Stimulated activated naive CD8-positive, alpha-beta T cell treated with anti-CD3 and anti-CD28 coated beads, Interleukin-15, Interleukin-2, amounts not matched to agents 100 ng/mL and 50 ng/mL, for 24 hours (primary cell): ENCODE measurements at regions not wholly inside any gene's neighbourhood (a gene's known extent, or its start where the extent isn't known, plus 50 kb on each side); places are given as distances from the start of the nearest gene placed in this dataset.

Experiments
- H3K27ac Mint-ChIP-seq: one replicate; pipeline ENCODE4 v1.8.0; 2021; ENCODE audit warnings: mild to moderate bottlenecking, mixed read lengths
- H3K27me3 Mint-ChIP-seq: one replicate; pipeline ENCODE4 v1.8.0; 2021; ENCODE audit warnings: mixed read lengths
- H3K36me3 Mint-ChIP-seq: one replicate; pipeline ENCODE4 v1.8.0; 2021; ENCODE audit warnings: low read depth, mixed read lengths
- H3K4me1 Mint-ChIP-seq: one replicate; pipeline ENCODE4 v1.8.0; 2021; ENCODE audit warnings: low read depth, mixed read lengths
- H3K4me3 Mint-ChIP-seq: one replicate; pipeline ENCODE4 v1.8.0; 2021; ENCODE audit warnings: mild to moderate bottlenecking, mixed read lengths
- H3K9me3 Mint-ChIP-seq: one replicate; pipeline ENCODE4 v1.8.0; 2021; ENCODE audit warnings: mixed read lengths

- H3K36me3 Mint-ChIP-seq: no peaks in the 10 kb centered on the region
- no peak overlapping the region for H3K4me3 Mint-ChIP-seq
- H3K4me1 Mint-ChIP-seq: no peaks in the 10 kb centered on the region
- H3K27me3 Mint-ChIP-seq: peaks cover 50% of the 10 kb centered on the region
- H3K27ac Mint-ChIP-seq: no peak overlapping the region
- no peaks in the 10 kb centered on the region for H3K9me3 Mint-ChIP-seq
Measured at GRCh38 chr12:53825246-53826081, 73.7 kb upstream of the CISTR start.

- Mint-ChIP-seq H3K9me3 (no peaks in the 10 kb centered on the region), H3K36me3 (no peaks in the 10 kb centered on the region), H3K27me3 (peaks cover 47% of the 10 kb centered on the region), H3K27ac (no peak overlapping the region), H3K4me3 (no peak overlapping the region), H3K4me1 (no peaks in the 10 kb centered on the region)
Measured at GRCh38 chr12:53827306-53827705, 75.5 kb upstream of the CISTR start.

- Mint-ChIP-seq H3K4me3 (no peak overlapping the region), H3K4me1 (no peaks in the 10 kb centered on the region), H3K9me3 (no peaks in the 10 kb centered on the region), H3K27ac (no peak overlapping the region), H3K36me3 (no peaks in the 10 kb centered on the region), H3K27me3 (peaks cover 49% of the 10 kb centered on the region)
Measured at GRCh38 chr12:53828598-53828997, 76.8 kb upstream of the CISTR start.

- H3K4me1 Mint-ChIP-seq: no peaks in the 10 kb centered on the region
- H3K27me3 Mint-ChIP-seq: peaks cover 50% of the 10 kb centered on the region
- H3K9me3 Mint-ChIP-seq: no peaks in the 10 kb centered on the region
- H3K27ac Mint-ChIP-seq: no peak overlapping the region
- H3K4me3 Mint-ChIP-seq: no peak overlapping the region
- no peaks in the 10 kb centered on the region for H3K36me3 Mint-ChIP-seq
Measured at GRCh38 chr12:53829130-53829819, 77.5 kb upstream of the CISTR start.

GRCh38 chr12:53830631-53831030 is 78.9 kb upstream of the CISTR start:
- Mint-ChIP-seq H3K27ac (no peak overlapping the region), H3K27me3 (peaks cover 50% of the 10 kb centered on the region), H3K4me3 (no peak overlapping the region), H3K9me3 (no peaks in the 10 kb centered on the region), H3K4me1 (no peaks in the 10 kb centered on the region), H3K36me3 (no peaks in the 10 kb centered on the region)

- no peaks in the 10 kb centered on the region for H3K36me3 Mint-ChIP-seq
Measured at GRCh38 chr12:53836119-53836655, 84.4 kb upstream of the CISTR start.

GRCh38 chr12:53838978-53839377 is 87.2 kb upstream of the CISTR start:
- Mint-ChIP-seq H3K36me3 (no peaks in the 10 kb centered on the region), H3K9me3 (no peaks in the 10 kb centered on the region), H3K4me1 (no peaks in the 10 kb centered on the region), H3K4me3 (no peak overlapping the region), H3K27ac (no peak overlapping the region), H3K27me3 (peaks cover 69% of the 10 kb centered on the region)

More at GRCh38 chr12:53836119-53836655, 84.4 kb upstream of the CISTR start:
- no peaks in the 10 kb centered on the region for H3K4me1 Mint-ChIP-seq
- peaks cover 69% of the 10 kb centered on the region for H3K27me3 Mint-ChIP-seq
- no peak overlapping the region for H3K27ac Mint-ChIP-seq
- no peak overlapping the region for H3K4me3 Mint-ChIP-seq
- no peaks in the 10 kb centered on the region for H3K9me3 Mint-ChIP-seq

GRCh38 chr12:53840316-53840715 is 88.5 kb upstream of the CISTR start:
- no peaks in the 10 kb centered on the region for H3K36me3 Mint-ChIP-seq
- H3K27ac Mint-ChIP-seq: no peak overlapping the region
- peaks cover 66% of the 10 kb centered on the region for H3K27me3 Mint-ChIP-seq
- H3K4me3 Mint-ChIP-seq: no peak overlapping the region
- H3K4me1 Mint-ChIP-seq: no peaks in the 10 kb centered on the region
- no peaks in the 10 kb centered on the region for H3K9me3 Mint-ChIP-seq

- no peaks in the 10 kb centered on the region for H3K4me1 Mint-ChIP-seq
- no peak overlapping the region for H3K27ac Mint-ChIP-seq
- H3K9me3 Mint-ChIP-seq: no peaks in the 10 kb centered on the region
- H3K4me3 Mint-ChIP-seq: no peak overlapping the region
- H3K36me3 Mint-ChIP-seq: no peaks in the 10 kb centered on the region
- H3K27me3 Mint-ChIP-seq: peaks cover 52% of the 10 kb centered on the region
Measured at GRCh38 chr12:53842686-53843085, 90.9 kb upstream of the CISTR start.

GRCh38 chr12:53843545-53843944 is 91.8 kb upstream of the CISTR start:
- H3K9me3 Mint-ChIP-seq: no peaks in the 10 kb centered on the region
- H3K36me3 Mint-ChIP-seq: no peaks in the 10 kb centered on the region
- H3K4me3 Mint-ChIP-seq: no peak overlapping the region
- peaks cover 51% of the 10 kb centered on the region for H3K27me3 Mint-ChIP-seq
- H3K4me1 Mint-ChIP-seq: no peaks in the 10 kb centered on the region
- no peak overlapping the region for H3K27ac Mint-ChIP-seq

GRCh38 chr12:53844994-53845844 is 93.4 kb upstream of the HOXC13 start:
- Mint-ChIP-seq H3K4me3 (no peak overlapping the region), H3K27me3 (peaks cover 60% of the 10 kb centered on the region), H3K4me1 (no peaks in the 10 kb centered on the region), H3K9me3 (no peaks in the 10 kb centered on the region), H3K36me3 (no peaks in the 10 kb centered on the region), H3K27ac (no peak overlapping the region)

GRCh38 chr12:53845932-53846331 is 92.7 kb upstream of the HOXC13 start:
- Mint-ChIP-seq H3K4me3 (no peak overlapping the region), H3K4me1 (no peaks in the 10 kb centered on the region), H3K9me3 (no peaks in the 10 kb centered on the region), H3K27ac (no peak overlapping the region), H3K36me3 (no peaks in the 10 kb centered on the region), H3K27me3 (peaks cover 59% of the 10 kb centered on the region)

GRCh38 chr12:53849113-53849512 is 89.5 kb upstream of the HOXC13 start:
- Mint-ChIP-seq H3K27ac (no peak overlapping the region), H3K4me1 (no peaks in the 10 kb centered on the region), H3K4me3 (no peak overlapping the region), H3K27me3 (peaks cover 54% of the 10 kb centered on the region), H3K9me3 (no peaks in the 10 kb centered on the region), H3K36me3 (no peaks in the 10 kb centered on the region)

- Mint-ChIP-seq H3K4me3 (no peak overlapping the region), H3K36me3 (no peaks in the 10 kb centered on the region), H3K27me3 (peaks cover 58% of the 10 kb centered on the region), H3K4me1 (no peaks in the 10 kb centered on the region), H3K9me3 (no peaks in the 10 kb centered on the region), H3K27ac (no peak overlapping the region)
Measured at GRCh38 chr12:53849656-53850055, 89.0 kb upstream of the HOXC13 start.

GRCh38 chr12:53852061-53852460 is 86.6 kb upstream of the HOXC13 start:
- Mint-ChIP-seq H3K27ac (no peak overlapping the region), H3K27me3 (peaks cover 49% of the 10 kb centered on the region), H3K4me3 (no peak overlapping the region), H3K4me1 (no peaks in the 10 kb centered on the region), H3K36me3 (no peaks in the 10 kb centered on the region), H3K9me3 (no peaks in the 10 kb centered on the region)
